Fibroblast of mammary gland (primary cell): ENCODE measurements at regions not wholly inside any gene's neighbourhood (a gene's known extent, or its start where the extent isn't known, plus 50 kb on each side); places are given as distances from the start of the nearest gene placed in this dataset.

Experiments
- DNase-seq: peaks from one replicate; pipeline ENCODE4 v3.0.0-alpha.2; 2010; ENCODE audit warnings: low read depth
- H3K4me3 ChIP-seq: 2 replicates; pipeline ENCODE4 v1.5.1; 2011; ENCODE audit warnings: low read depth, mild to moderate bottlenecking, low read length, moderate library complexity; ENCODE audit not compliant: control insufficient read depth
- TF ChIP-seq, protein P1 (sequence below): conservative IDR thresholded peaks from 2 replicates; pipeline ENCODE4 v1.5.1; 2011; ENCODE audit warnings: low read depth, low read length, inconsistent platforms; ENCODE audit not compliant: control insufficient read depth, insufficient read depth

GRCh38 chr1:30599721-30600120, 123.7 kb downstream of the MATN1 start:
- H3K4me3 ChIP-seq: no peak overlapping the region
- no peak for DNase-seq
- TF ChIP-seq, protein P1, sequence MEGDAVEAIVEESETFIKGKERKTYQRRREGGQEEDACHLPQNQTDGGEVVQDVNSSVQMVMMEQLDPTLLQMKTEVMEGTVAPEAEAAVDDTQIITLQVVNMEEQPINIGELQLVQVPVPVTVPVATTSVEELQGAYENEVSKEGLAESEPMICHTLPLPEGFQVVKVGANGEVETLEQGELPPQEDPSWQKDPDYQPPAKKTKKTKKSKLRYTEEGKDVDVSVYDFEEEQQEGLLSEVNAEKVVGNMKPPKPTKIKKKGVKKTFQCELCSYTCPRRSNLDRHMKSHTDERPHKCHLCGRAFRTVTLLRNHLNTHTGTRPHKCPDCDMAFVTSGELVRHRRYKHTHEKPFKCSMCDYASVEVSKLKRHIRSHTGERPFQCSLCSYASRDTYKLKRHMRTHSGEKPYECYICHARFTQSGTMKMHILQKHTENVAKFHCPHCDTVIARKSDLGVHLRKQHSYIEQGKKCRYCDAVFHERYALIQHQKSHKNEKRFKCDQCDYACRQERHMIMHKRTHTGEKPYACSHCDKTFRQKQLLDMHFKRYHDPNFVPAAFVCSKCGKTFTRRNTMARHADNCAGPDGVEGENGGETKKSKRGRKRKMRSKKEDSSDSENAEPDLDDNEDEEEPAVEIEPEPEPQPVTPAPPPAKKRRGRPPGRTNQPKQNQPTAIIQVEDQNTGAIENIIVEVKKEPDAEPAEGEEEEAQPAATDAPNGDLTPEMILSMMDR: no peak

GRCh38 chr1:30598571-30599114, 124.7 kb downstream of the MATN1 start:
- TF ChIP-seq, protein P1: no peak
- DNase-seq: no peak
- no peak overlapping the region for H3K4me3 ChIP-seq

DNA sequence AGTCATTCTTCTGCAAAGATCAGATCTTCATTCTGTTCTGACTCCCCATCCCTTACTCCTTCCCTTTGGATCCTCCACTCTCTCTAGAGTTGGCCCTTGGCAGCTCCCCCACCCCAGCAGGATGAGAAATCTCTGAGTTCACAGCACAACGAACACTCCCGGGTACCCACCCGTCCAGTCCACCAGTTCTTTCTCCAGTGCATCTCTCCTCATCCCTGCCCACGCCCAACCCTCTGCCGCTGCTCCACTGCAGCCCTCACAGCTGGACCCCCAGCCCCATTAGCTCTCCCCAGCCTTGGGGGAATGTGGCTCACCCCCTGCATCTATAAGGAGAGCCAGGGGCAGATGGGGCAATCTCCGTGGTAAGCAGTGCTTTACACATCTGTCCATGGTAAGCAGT, 125.7 kb downstream of the MATN1 start:
- no peak for DNase-seq
- TF ChIP-seq, protein P1: no peak
- no peak overlapping the region for H3K4me3 ChIP-seq

- TF ChIP-seq, protein P1: no peak
- H3K4me3 ChIP-seq: no peak overlapping the region
- DNase-seq: no peak
These were observed 126.5 kb downstream of the MATN1 start for GRCh38 chr1:30596891-30597290.

- TF ChIP-seq, protein P1: no peak
- no peak overlapping the region for H3K4me3 ChIP-seq
- no peak for DNase-seq
These were observed 126.9 kb downstream of the MATN1 start for GRCh38 chr1:30596470-30596869.

DNA sequence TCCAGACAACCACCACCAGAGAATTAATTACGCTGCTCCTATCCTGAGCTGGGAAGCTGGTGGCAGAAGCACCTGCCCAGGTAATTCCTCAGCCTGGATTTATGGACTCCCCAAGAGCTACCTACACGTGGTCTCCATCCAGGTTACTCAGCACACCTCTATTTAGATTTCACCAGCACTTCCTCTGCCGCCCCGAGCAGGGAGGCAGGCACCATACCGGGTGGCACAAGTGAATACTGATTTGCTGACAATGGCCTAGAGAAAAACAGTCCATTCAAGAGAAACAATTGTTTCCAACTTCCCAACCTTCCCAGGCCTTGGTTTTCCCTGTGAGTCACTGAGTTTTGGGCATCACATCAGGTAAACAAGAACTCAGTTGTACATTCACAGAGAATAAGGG, 134.3 kb downstream of the MATN1 start:
- no peak overlapping the region for H3K4me3 ChIP-seq
- TF ChIP-seq, protein P1: no peak

More for the DNA sequence above, 134.3 kb downstream of the MATN1 start:
- DNase-seq: no peak
